HUES64 (cell line): ENCODE measurements at regions not wholly inside any gene's neighbourhood (a gene's known extent, or its start where the extent isn't known, plus 50 kb on each side); places are given as distances from the start of the nearest gene placed in this dataset.
A peak's percentile ranks its signal among the peaks of the same experiment; 100 is the strongest.

Source experiments
- H3K27ac ChIP-seq: 2 replicates; pipeline ENCODE4 v1.7.0; 2013; ENCODE audit warnings: low read depth, low read length, inconsistent platforms
- H3K27me3 ChIP-seq: 2 replicates; pipeline ENCODE4 v1.6.1; 2013; ENCODE audit warnings: mild to moderate bottlenecking, low read length; ENCODE audit not compliant: insufficient read depth
- H3K36me3 ChIP-seq: 2 replicates; pipeline ENCODE4 v1.6.1; 2013; ENCODE audit warnings: mild to moderate bottlenecking, low read length; ENCODE audit not compliant: insufficient read depth
- H3K4me1 ChIP-seq: 2 replicates; pipeline ENCODE4 v1.6.1; 2013; ENCODE audit warnings: mild to moderate bottlenecking, low read length, moderate library complexity; ENCODE audit not compliant: insufficient read depth
- H3K4me3 ChIP-seq: 2 replicates; pipeline ENCODE4 v1.5.1; 2013; ENCODE audit warnings: mild to moderate bottlenecking, low read length, moderate library complexity
- H3K9ac ChIP-seq: 2 replicates; pipeline ENCODE4 v1.6.1; 2013; ENCODE audit warnings: mild to moderate bottlenecking, low read depth, low read length
- H3K9me3 ChIP-seq: 2 replicates; pipeline ENCODE4 v1.6.1; 2013; ENCODE audit warnings: low read depth, low read length; ENCODE audit not compliant: insufficient read depth
- WGBS: fragments of 150-250, 120-280 bp; methylation state at CpG from one replicate; pipeline ENCODE4 v1.1.7; 2013; ENCODE audit warnings: missing lambda C conversion rate; 5-methylcytosine and 5-hydroxymethylcytosine counted together

- H3K36me3 ChIP-seq, result no peaks in the 10 kb centered on the region
- no peak overlapping the region for H3K9ac ChIP-seq
- no peaks in the 10 kb centered on the region for H3K27me3 ChIP-seq
- 100% methylated on average over 2 of the region's 2 CpGs for WGBS
- H3K9me3 ChIP-seq, result no peaks in the 10 kb centered on the region
- no peaks in the 10 kb centered on the region for H3K4me1 ChIP-seq
- H3K4me3 ChIP-seq, result no peak overlapping the region
- H3K27ac ChIP-seq, result no peak overlapping the region
Observed at GRCh38 chr4:86529436-86529835, 64.7 kb upstream of the PTPN13 start.

- Histone ChIP-seq H3K27ac (no peak overlapping the region), H3K36me3 (no peaks in the 10 kb centered on the region), H3K9ac (no peak overlapping the region), H3K27me3 (no peaks in the 10 kb centered on the region), H3K4me1 (no peaks in the 10 kb centered on the region), H3K9me3 (no peaks in the 10 kb centered on the region), H3K4me3 (no peak overlapping the region)
- WGBS, result 93% methylated on average over 1 of the region's 1 CpG
Observed at GRCh38 chr4:86530183-86530582, 63.9 kb upstream of the PTPN13 start.

- Histone ChIP-seq H3K4me3 (no peak overlapping the region), H3K27ac (no peak overlapping the region), H3K27me3 (no peaks in the 10 kb centered on the region), H3K9me3 (no peaks in the 10 kb centered on the region), H3K36me3 (no peaks in the 10 kb centered on the region), H3K9ac (no peak overlapping the region), H3K4me1 (no peaks in the 10 kb centered on the region)
- 93% methylated on average over 2 of the region's 2 CpGs for WGBS
Observed at GRCh38 chr4:86531440-86531839, 62.7 kb upstream of the PTPN13 start.

GRCh38 chr4:86532851-86533250 lies 61.3 kb upstream of the PTPN13 start:
- Histone ChIP-seq H3K4me3 (no peak overlapping the region), H3K9me3 (no peaks in the 10 kb centered on the region), H3K27me3 (no peaks in the 10 kb centered on the region), H3K36me3 (no peaks in the 10 kb centered on the region), H3K27ac (no peak overlapping the region), H3K4me1 (no peaks in the 10 kb centered on the region), H3K9ac (no peak overlapping the region)
- WGBS, result 83% methylated on average over 1 of the region's 1 CpG

GRCh38 chr4:86536151-86536550 lies 58.0 kb upstream of the PTPN13 start:
- H3K27ac ChIP-seq, result no peak overlapping the region
- H3K36me3 ChIP-seq, result no peaks in the 10 kb centered on the region
- WGBS, result 100% methylated on average over 2 of the region's 2 CpGs
- no peak overlapping the region for H3K9ac ChIP-seq
- H3K9me3 ChIP-seq, result no peaks in the 10 kb centered on the region
- H3K4me3 ChIP-seq, result no peak overlapping the region
- no peaks in the 10 kb centered on the region for H3K27me3 ChIP-seq
- H3K4me1 ChIP-seq, result 0 out of 2 replicates have a peak, but pooled peaks cover 3% of the 10 kb centered on the region

- Histone ChIP-seq H3K36me3 (no peaks in the 10 kb centered on the region), H3K4me1 (peaks cover 23% of the 10 kb centered on the region; the same call in 1 of the 2 replicates), H3K9ac (no peak overlapping the region), H3K27me3 (no peaks in the 10 kb centered on the region), H3K9me3 (no peaks in the 10 kb centered on the region), H3K27ac (no peak overlapping the region), H3K4me3 (no peak overlapping the region)
- 95% methylated on average over 4 of the region's 4 CpGs for WGBS
Observed at GRCh38 chr4:86542319-86543027, 51.6 kb upstream of the PTPN13 start.

- Histone ChIP-seq H3K4me1 (peaks cover 23% of the 10 kb centered on the region; the same call in 1 of the 2 replicates), H3K9me3 (no peaks in the 10 kb centered on the region), H3K27me3 (no peaks in the 10 kb centered on the region), H3K36me3 (no peaks in the 10 kb centered on the region), H3K4me3 (no peak overlapping the region), H3K9ac (no peak overlapping the region), H3K27ac (peak overlapping the region; percentile 49)
- 88% methylated on average over 3 of the region's 3 CpGs for WGBS
Observed at GRCh38 chr4:86543080-86543479, 51.0 kb upstream of the PTPN13 start.

GRCh38 chr4:86543560-86544309 lies 50.4 kb upstream of the PTPN13 start:
- Histone ChIP-seq H3K9me3 (no peaks in the 10 kb centered on the region), H3K4me1 (peaks cover 23% of the 10 kb centered on the region; the same call in 1 of the 2 replicates), H3K4me3 (no peak overlapping the region), H3K27ac (peak overlapping the region; percentile 49), H3K9ac (peak overlapping the region; percentile 29; the same call in 1 of the 2 replicates), H3K27me3 (no peaks in the 10 kb centered on the region), H3K36me3 (no peaks in the 10 kb centered on the region)
- 76% methylated on average over 2 of the region's 2 CpGs for WGBS

- H3K27me3 ChIP-seq, result no peaks in the 10 kb centered on the region
- H3K27ac ChIP-seq, result peak overlapping the region; percentile 36
- no peaks in the 10 kb centered on the region for H3K9me3 ChIP-seq
- peaks cover 20% of the 10 kb centered on the region; the same call in 1 of the 2 replicates for H3K4me1 ChIP-seq
- H3K9ac ChIP-seq, result no peak overlapping the region
- no peaks in the 10 kb centered on the region for H3K36me3 ChIP-seq
- WGBS, result 83% methylated on average over 2 of the region's 2 CpGs
- no peak overlapping the region for H3K4me3 ChIP-seq
Observed at GRCh38 chr4:86544310-86544966, 49.7 kb upstream of the PTPN13 start.
